Vagina (tissue), 2 donors: ENCODE measurements at regions not wholly inside any gene's neighbourhood (a gene's known extent, or its start where the extent isn't known, plus 50 kb on each side); places are given as distances from the start of the nearest gene placed in this dataset.

Experiments
- POLR2A ChIP-seq, 2 donors: fragments of 450-650 bp; IDR thresholded peaks; one replicate each; pipeline ENCODE4 v1.6.1; 2017; ENCODE audit warnings: antibody characterized with exemption in 2 of 2, mild to moderate bottlenecking in 2 of 2, moderate library complexity in 2 of 2
- TF ChIP-seq, protein P1 (sequence below), 3 experiments: fragments of 450-650 bp in 2 of 3; fragments of 200-600 bp in 1 of 3; sonication (generic) in 1 of 3; IDR thresholded peaks; one replicate each; pipeline ENCODE4 v1.5.1; 2017 to 2019; ENCODE audit warnings: antibody characterized with exemption in 3 of 3, mild to moderate bottlenecking in 2 of 3, moderate library complexity in 2 of 3

GRCh38 chr3:55327131-55327920 is 159.8 kb downstream of the WNT5A start:
- TF ChIP-seq, protein P1, sequence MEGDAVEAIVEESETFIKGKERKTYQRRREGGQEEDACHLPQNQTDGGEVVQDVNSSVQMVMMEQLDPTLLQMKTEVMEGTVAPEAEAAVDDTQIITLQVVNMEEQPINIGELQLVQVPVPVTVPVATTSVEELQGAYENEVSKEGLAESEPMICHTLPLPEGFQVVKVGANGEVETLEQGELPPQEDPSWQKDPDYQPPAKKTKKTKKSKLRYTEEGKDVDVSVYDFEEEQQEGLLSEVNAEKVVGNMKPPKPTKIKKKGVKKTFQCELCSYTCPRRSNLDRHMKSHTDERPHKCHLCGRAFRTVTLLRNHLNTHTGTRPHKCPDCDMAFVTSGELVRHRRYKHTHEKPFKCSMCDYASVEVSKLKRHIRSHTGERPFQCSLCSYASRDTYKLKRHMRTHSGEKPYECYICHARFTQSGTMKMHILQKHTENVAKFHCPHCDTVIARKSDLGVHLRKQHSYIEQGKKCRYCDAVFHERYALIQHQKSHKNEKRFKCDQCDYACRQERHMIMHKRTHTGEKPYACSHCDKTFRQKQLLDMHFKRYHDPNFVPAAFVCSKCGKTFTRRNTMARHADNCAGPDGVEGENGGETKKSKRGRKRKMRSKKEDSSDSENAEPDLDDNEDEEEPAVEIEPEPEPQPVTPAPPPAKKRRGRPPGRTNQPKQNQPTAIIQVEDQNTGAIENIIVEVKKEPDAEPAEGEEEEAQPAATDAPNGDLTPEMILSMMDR (IDR thresholded peaks at IDR 0.05) = no peak
- TF ChIP-seq POLR2A (IDR thresholded peaks at IDR 0.05) = no peak
